MM.1S (cell line): ENCODE measurements at regions not wholly inside any gene's neighbourhood (a gene's known extent, or its start where the extent isn't known, plus 50 kb on each side); places are given as distances from the start of the nearest gene placed in this dataset.

Experiments
- CTCF ChIP-seq: fragments of 300-600 bp; sonication (generic); IDR thresholded peaks from 2 replicates; pipeline ENCODE4 v1.5.1; 2016; ENCODE audit warnings: antibody characterized with exemption, low read length, mixed read lengths
- EZH2phosphoT487 ChIP-seq: fragments of 300-600 bp; sonication (generic); IDR thresholded peaks from 2 replicates; pipeline ENCODE4 v1.6.1; 2018; ENCODE audit warnings: antibody characterized with exemption, low read length

GRCh38 chr3:94587291-94587690 lies 524.4 kb downstream of the NSUN3 start:
- TF ChIP-seq CTCF, result no peak
- TF ChIP-seq EZH2phosphoT487, result no peak
